Calu3 (cell line): ENCODE measurements at regions not wholly inside any gene's neighbourhood (a gene's known extent, or its start where the extent isn't known, plus 50 kb on each side); places are given as distances from the start of the nearest gene placed in this dataset.
A peak's percentile ranks its signal among the peaks of the same experiment; 100 is the strongest.

ENCODE experiments used
- BruUV-seq: library from RNA; stranded (reverse); fragments of 400-500 nt; replicated peaks from 2 replicates; lab custom pipeline; 2021; lab: Mats Ljungman, UMichigan
- CTCF ChIA-PET: fragments of 300-600 bp; sonication (Branson Sonifier 250); formaldehyde crosslinking; loops from one replicate; lab custom pipeline; 2022; ENCODE audit warnings: antibody characterized with exemption; lab: Charles Lee
- DNase-seq: peaks from one replicate; pipeline ENCODE4 v3.0.0; 2022
- H3K27ac Mint-ChIP-seq: one replicate; pipeline ENCODE4 v1.8.0; 2022; ENCODE audit warnings: mixed read lengths; ENCODE audit not compliant: unreplicated experiment
- H3K27me3 Mint-ChIP-seq: one replicate; pipeline ENCODE4 v1.8.0; 2022; ENCODE audit warnings: mixed read lengths; ENCODE audit not compliant: unreplicated experiment
- H3K36me3 Mint-ChIP-seq: one replicate; pipeline ENCODE4 v1.8.0; 2022; ENCODE audit warnings: mild to moderate bottlenecking, moderate library complexity, mixed read lengths; ENCODE audit not compliant: insufficient read depth, unreplicated experiment
- H3K4me1 Mint-ChIP-seq: one replicate; pipeline ENCODE4 v1.8.0; 2022; ENCODE audit warnings: mild to moderate bottlenecking, low read depth, mixed read lengths; ENCODE audit not compliant: unreplicated experiment
- H3K4me3 Mint-ChIP-seq: one replicate; pipeline ENCODE4 v1.8.0; 2022; ENCODE audit warnings: mild to moderate bottlenecking, low read depth, moderate library complexity, mixed read lengths; ENCODE audit not compliant: unreplicated experiment
- H3K9me3 Mint-ChIP-seq: one replicate; pipeline ENCODE4 v1.8.0; 2022; ENCODE audit warnings: low read depth, mixed read lengths; ENCODE audit not compliant: unreplicated experiment
- CTCF ChIP-seq: fragments of 200-600 bp; IDR thresholded peaks from one replicate; pipeline ENCODE4 v1.8.0; 2022; ENCODE audit warnings: antibody characterized with exemption; ENCODE audit not compliant: unreplicated experiment
- intact Hi-C: fragments of 100-400 bp; cut with micrococcal nuclease; formaldehyde crosslinking; loops from one replicate; pipeline ENCODE4 v1.10.0; 2022; ENCODE audit not compliant: unreplicated experiment

- intact Hi-C loops = no loop called here
- peaks cover 63% of the 10 kb centered on the region for H3K4me1 Mint-ChIP-seq
- no TSS peak for BruUV-seq
- H3K4me3 Mint-ChIP-seq = no peak overlapping the region
- no peak for TF ChIP-seq CTCF
- H3K27ac Mint-ChIP-seq = no peak overlapping the region
- H3K36me3 Mint-ChIP-seq = peaks cover 8% of the 10 kb centered on the region
- no peaks in the 10 kb centered on the region for H3K27me3 Mint-ChIP-seq
- CTCF ChIA-PET = interaction anchor here (1.3 kb wide), 1 partner anchor 33 kb away, joined by 3 read pairs; no protein-coding TSS in a partner anchor
- no peak for DNase-seq
- peaks cover 3% of the 10 kb centered on the region for H3K9me3 Mint-ChIP-seq
Measured at GRCh38 chr18:22678486-22678885, 254.6 kb upstream of the RBBP8 start.

- no peak for TF ChIP-seq CTCF
- H3K9me3 Mint-ChIP-seq = peaks cover 3% of the 10 kb centered on the region
- no TSS peak for BruUV-seq
- intact Hi-C loops = no loop called here
- peaks cover 10% of the 10 kb centered on the region for H3K36me3 Mint-ChIP-seq
- peak overlapping the region; percentile 96 for H3K27ac Mint-ChIP-seq
- peaks cover 62% of the 10 kb centered on the region for H3K4me1 Mint-ChIP-seq
- CTCF ChIA-PET = no interaction called here
- no peak for DNase-seq
- H3K4me3 Mint-ChIP-seq = no peak overlapping the region
- H3K27me3 Mint-ChIP-seq = no peaks in the 10 kb centered on the region
Measured at GRCh38 chr18:22680944-22681343, 252.2 kb upstream of the RBBP8 start.

- peaks cover 3% of the 10 kb centered on the region for H3K9me3 Mint-ChIP-seq
- H3K27me3 Mint-ChIP-seq = no peaks in the 10 kb centered on the region
- no peak for TF ChIP-seq CTCF
- H3K4me1 Mint-ChIP-seq = peaks cover 55% of the 10 kb centered on the region
- H3K4me3 Mint-ChIP-seq = no peak overlapping the region
- no TSS peak for BruUV-seq
- intact Hi-C loops = no loop called here
- peak overlapping the region; percentile 96 for H3K27ac Mint-ChIP-seq
- peaks cover 10% of the 10 kb centered on the region for H3K36me3 Mint-ChIP-seq
- no peak for DNase-seq
- CTCF ChIA-PET = no interaction called here
Measured at GRCh38 chr18:22681908-22682307, 251.2 kb upstream of the RBBP8 start.

- Mint-ChIP-seq H3K4me1 (peaks cover 53% of the 10 kb centered on the region), H3K27ac (peak overlapping the region; percentile 96), H3K36me3 (peaks cover 10% of the 10 kb centered on the region), H3K4me3 (peak overlapping the region; percentile 56), H3K27me3 (no peaks in the 10 kb centered on the region), H3K9me3 (no peaks in the 10 kb centered on the region)
- TSS peak; percentile 91 for BruUV-seq
- CTCF ChIA-PET = interaction anchor here (0.8 to 1.2 kb wide), 2 partner anchors 9 to 118 kb away, joined by 3 read pairs; no protein-coding TSS in a partner anchor
- TF ChIP-seq CTCF = no peak
- intact Hi-C loops = no loop called here
- no peak for DNase-seq
Measured at GRCh38 chr18:22682720-22683119, 250.4 kb upstream of the RBBP8 start.
